ENCODE measurements at regions not wholly inside any gene's neighbourhood (a gene's known extent, or its start where the extent isn't known, plus 50 kb on each side); places are given as distances from the start of the nearest gene placed in this dataset.

DNA sequence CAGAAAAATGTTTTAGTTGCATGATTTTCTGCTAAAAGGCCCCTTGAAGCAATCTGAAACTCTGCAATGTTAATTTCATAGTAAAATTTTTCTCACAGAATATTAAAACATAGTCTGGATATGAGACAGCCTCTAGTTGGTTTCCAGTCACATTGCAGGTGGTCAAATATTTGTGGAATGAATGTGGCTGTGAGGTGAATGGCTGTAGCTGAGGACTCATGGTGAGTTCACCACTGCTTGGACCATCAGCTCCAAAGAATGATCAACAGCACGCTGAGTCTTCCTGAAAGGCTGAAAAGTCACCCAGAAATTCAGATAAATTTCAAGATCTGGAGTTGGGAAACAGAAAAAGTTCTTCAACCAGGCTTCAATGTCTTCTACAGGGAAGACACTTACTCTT lies 79.8 kb downstream of the MAT2B start:
- H3K9me3 ChIP-seq (ENCODE audit: insufficient read depth, low read length), result no peaks in the 10 kb centered on the region
- TF ChIP-seq EZH2phosphoT487 (conservative IDR thresholded peaks at IDR 0.05; ENCODE audit: low read length), result no peak
- TF ChIP-seq, protein P1, sequence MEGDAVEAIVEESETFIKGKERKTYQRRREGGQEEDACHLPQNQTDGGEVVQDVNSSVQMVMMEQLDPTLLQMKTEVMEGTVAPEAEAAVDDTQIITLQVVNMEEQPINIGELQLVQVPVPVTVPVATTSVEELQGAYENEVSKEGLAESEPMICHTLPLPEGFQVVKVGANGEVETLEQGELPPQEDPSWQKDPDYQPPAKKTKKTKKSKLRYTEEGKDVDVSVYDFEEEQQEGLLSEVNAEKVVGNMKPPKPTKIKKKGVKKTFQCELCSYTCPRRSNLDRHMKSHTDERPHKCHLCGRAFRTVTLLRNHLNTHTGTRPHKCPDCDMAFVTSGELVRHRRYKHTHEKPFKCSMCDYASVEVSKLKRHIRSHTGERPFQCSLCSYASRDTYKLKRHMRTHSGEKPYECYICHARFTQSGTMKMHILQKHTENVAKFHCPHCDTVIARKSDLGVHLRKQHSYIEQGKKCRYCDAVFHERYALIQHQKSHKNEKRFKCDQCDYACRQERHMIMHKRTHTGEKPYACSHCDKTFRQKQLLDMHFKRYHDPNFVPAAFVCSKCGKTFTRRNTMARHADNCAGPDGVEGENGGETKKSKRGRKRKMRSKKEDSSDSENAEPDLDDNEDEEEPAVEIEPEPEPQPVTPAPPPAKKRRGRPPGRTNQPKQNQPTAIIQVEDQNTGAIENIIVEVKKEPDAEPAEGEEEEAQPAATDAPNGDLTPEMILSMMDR (IDR thresholded peaks at IDR 0.05; ENCODE audit: insufficient read depth, low read length, poor library complexity, severe bottlenecking), result no peak
- H3K36me3 ChIP-seq (ENCODE audit: low read length), result no peaks in the 10 kb centered on the region
- H3K27ac ChIP-seq (ENCODE audit: low read depth, low read length), result no peak overlapping the region
- H2AFZ ChIP-seq (ENCODE audit: low read depth, low read length, severe bottlenecking), result no peak overlapping the region
- no peaks in the 10 kb centered on the region for H3K79me2 ChIP-seq (ENCODE audit: insufficient read depth, low read length)
- H3K9me2 ChIP-seq (replicated peaks; ENCODE audit: insufficient read depth, low read length), result no peaks in the 10 kb centered on the region
- H3K4me2 ChIP-seq (ENCODE audit: low read depth, low read length, poor library complexity, severe bottlenecking), result no peak overlapping the region
- no peaks in the 10 kb centered on the region for H3F3A ChIP-seq (ENCODE audit: insufficient read depth)
- no peak overlapping the region for H3K4me3 ChIP-seq (ENCODE audit: insufficient read depth, low read length, poor library complexity, severe bottlenecking)
- H3K27me3 ChIP-seq (ENCODE audit: low read length), result no peaks in the 10 kb centered on the region
- no peaks in the 10 kb centered on the region for H4K20me1 ChIP-seq (ENCODE audit: low read depth, low read length)
- H3K9ac ChIP-seq (ENCODE audit: low read length), result no peak overlapping the region

DNA sequence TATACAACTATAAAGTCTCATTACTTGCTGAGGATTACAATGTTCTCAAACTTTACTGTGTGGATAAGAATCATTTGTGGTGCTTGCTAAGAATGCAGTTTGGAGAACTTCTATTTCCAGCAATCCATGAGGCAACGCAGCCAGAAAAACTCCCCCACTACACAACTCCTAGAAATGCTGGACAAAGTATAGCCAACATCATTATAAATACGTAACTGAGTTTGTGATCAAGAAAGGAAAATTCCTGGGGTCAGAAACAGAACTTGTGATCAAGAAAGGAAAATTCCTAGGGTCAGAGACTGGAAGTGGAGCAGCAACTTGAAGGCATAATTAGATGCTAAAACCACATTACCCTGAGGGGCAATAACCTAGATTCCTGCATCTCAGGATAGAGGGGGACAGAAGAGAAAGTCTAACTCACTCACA lies 81.1 kb downstream of the MAT2B start:
- Histone ChIP-seq H4K20me1 (ENCODE audit: low read depth, low read length) (no peaks in the 10 kb centered on the region), H3K27me3 (ENCODE audit: low read length) (no peaks in the 10 kb centered on the region), H3K9me2 (replicated peaks; ENCODE audit: insufficient read depth, low read length) (no peaks in the 10 kb centered on the region), H3K79me2 (ENCODE audit: insufficient read depth, low read length) (no peaks in the 10 kb centered on the region), H3K4me3 (ENCODE audit: insufficient read depth, low read length, poor library complexity, severe bottlenecking) (no peak overlapping the region), H3K9me3 (ENCODE audit: insufficient read depth, low read length) (no peaks in the 10 kb centered on the region), H3K36me3 (ENCODE audit: low read length) (no peaks in the 10 kb centered on the region), H3K9ac (ENCODE audit: low read length) (no peak overlapping the region), H3K4me2 (ENCODE audit: low read depth, low read length, poor library complexity, severe bottlenecking) (no peak overlapping the region), H3K27ac (ENCODE audit: low read depth, low read length) (no peak overlapping the region), H2AFZ (ENCODE audit: low read depth, low read length, severe bottlenecking) (no peak overlapping the region), H3F3A (ENCODE audit: insufficient read depth) (no peaks in the 10 kb centered on the region)
- TF ChIP-seq EZH2phosphoT487 (conservative IDR thresholded peaks at IDR 0.05; ENCODE audit: low read length), result no peak
- TF ChIP-seq, protein P1 (IDR thresholded peaks at IDR 0.05; ENCODE audit: insufficient read depth, low read length, poor library complexity, severe bottlenecking), result no peak

DNA sequence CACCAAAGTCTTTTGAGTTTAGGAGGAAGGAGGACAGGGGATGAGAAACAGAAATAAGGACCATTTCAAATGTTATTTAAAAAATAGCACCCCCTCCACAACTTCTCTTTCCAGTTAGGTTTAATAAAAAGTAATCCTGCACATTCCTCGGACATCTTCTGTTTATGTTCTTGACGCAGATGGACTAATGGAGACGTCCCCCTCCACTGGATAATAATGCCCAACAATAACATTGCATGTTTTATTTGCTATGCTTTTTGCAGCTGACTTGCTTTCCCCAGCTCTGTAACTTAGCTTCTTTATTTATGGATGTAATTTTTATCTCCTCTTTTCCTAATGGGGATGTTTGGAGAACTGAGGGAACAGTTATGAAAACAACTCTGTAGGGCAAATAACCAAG lies 89.5 kb downstream of the MAT2B start:
- H3K9me3 ChIP-seq (ENCODE audit: insufficient read depth, low read length), result no peaks in the 10 kb centered on the region
- no peaks in the 10 kb centered on the region for H3K9me2 ChIP-seq (replicated peaks; ENCODE audit: insufficient read depth, low read length)
- TF ChIP-seq, protein P1 (IDR thresholded peaks at IDR 0.05; ENCODE audit: insufficient read depth, low read length, poor library complexity, severe bottlenecking), result no peak
- no peak for TF ChIP-seq EZH2phosphoT487 (conservative IDR thresholded peaks at IDR 0.05; ENCODE audit: low read length)
- no peaks in the 10 kb centered on the region for H3F3A ChIP-seq (ENCODE audit: insufficient read depth)
- no peaks in the 10 kb centered on the region for H3K27me3 ChIP-seq (ENCODE audit: low read length)
- no peaks in the 10 kb centered on the region for H3K79me2 ChIP-seq (ENCODE audit: insufficient read depth, low read length)
- H2AFZ ChIP-seq (ENCODE audit: low read depth, low read length, severe bottlenecking), result no peak overlapping the region
- H3K36me3 ChIP-seq (ENCODE audit: low read length), result no peaks in the 10 kb centered on the region
- no peak overlapping the region for H3K27ac ChIP-seq (ENCODE audit: low read depth, low read length)
- H4K20me1 ChIP-seq (ENCODE audit: low read depth, low read length), result no peaks in the 10 kb centered on the region
- no peak overlapping the region for H3K9ac ChIP-seq (ENCODE audit: low read length)
- H3K4me2 ChIP-seq (ENCODE audit: low read depth, low read length, poor library complexity, severe bottlenecking), result no peak overlapping the region
- H3K4me3 ChIP-seq (ENCODE audit: insufficient read depth, low read length, poor library complexity, severe bottlenecking), result no peak overlapping the region

Measured in SU-DHL-6 (cell line).